ENCODE measurements at regions not wholly inside any gene's neighbourhood (a gene's known extent, or its start where the extent isn't known, plus 50 kb on each side); places are given as distances from the start of the nearest gene placed in this dataset.

DNA sequence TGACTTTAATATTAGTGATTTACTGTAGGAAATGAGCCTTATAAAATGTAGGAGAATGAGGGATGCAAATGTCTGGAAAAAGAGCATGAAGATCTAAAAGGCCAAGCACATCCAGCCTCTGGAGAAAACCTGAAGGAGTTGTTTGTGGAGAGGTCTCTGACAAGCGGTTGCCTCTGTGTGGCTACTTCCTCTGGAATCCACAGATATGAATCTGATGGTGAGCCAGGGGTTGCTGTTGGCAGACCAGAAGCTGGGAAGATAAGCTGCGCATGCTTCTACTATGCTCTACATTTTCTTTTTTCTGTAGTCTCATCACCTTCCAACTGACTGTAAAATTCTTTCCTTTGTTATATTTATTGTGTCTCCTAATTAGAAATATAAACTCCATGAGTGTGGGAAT lies 248.6 kb downstream of the OLFM3 start:
- TF ChIP-seq CTCF (IDR thresholded peaks at IDR 0.05) (no peak), POLR2A (IDR thresholded peaks at IDR 0.05; ENCODE audit: low read depth) (no peak), EP300 (IDR thresholded peaks at IDR 0.05) (no peak), POLR2AphosphoS5 (IDR thresholded peaks at IDR 0.05) (no peak)
